H1 (cell line): ENCODE measurements at regions not wholly inside any gene's neighbourhood (a gene's known extent, or its start where the extent isn't known, plus 50 kb on each side); places are given as distances from the start of the nearest gene placed in this dataset.

ENCODE experiments used
- CTCF ChIA-PET: fragments of 300-600 bp; sonication (Branson Sonifier 250); formaldehyde crosslinking; loops from one replicate; lab custom pipeline; 2021; ENCODE audit not compliant: partially characterized antibody; lab: Charles Lee
- POLR2A ChIA-PET: fragments of 300-600 bp; sonication (Branson Sonifier 250); formaldehyde crosslinking; loops from one replicate; lab custom pipeline; 2021; ENCODE audit warnings: inconsistent platforms; ENCODE audit not compliant: partially characterized antibody; lab: Charles Lee
- DNase-seq, 2 experiments: peaks; one replicate each; pipeline versions ENCODE4 v3.0.0 to v3.0.0-alpha.2; 2010 to 2022; ENCODE audit warnings: low spot score in 2 of 2, low read depth in 1 of 2, mixed read lengths in 1 of 2
- FAIRE-seq: peaks from 2 replicates; lab custom pipeline; 2011; peaks lifted over from hg19 to GRCh38; lab: Jason Lieb, UNC
- H2AFZ ChIP-seq: 2 replicates; pipeline ENCODE4 v1.8.1; 2012; ENCODE audit warnings: low read length, inconsistent platforms
- H2AK5ac ChIP-seq: 2 replicates; pipeline ENCODE4 v1.6.1; 2013; ENCODE audit warnings: low read depth, low read length
- H2BK120ac ChIP-seq: replicated peaks from 2 replicates; pipeline ENCODE3; 2013; ENCODE audit warnings: low read depth, low read length, inconsistent platforms
- H2BK12ac ChIP-seq: 2 replicates; pipeline ENCODE4 v1.6.1; 2013; ENCODE audit warnings: low read depth, low read length
- H2BK15ac ChIP-seq: 2 replicates; pipeline ENCODE4 v1.6.1; 2013; ENCODE audit warnings: low read length
- H2BK20ac ChIP-seq: 2 replicates; pipeline ENCODE4 v1.6.1; 2013; ENCODE audit warnings: low read length
- H2BK5ac ChIP-seq: 2 replicates; pipeline ENCODE4 v1.6.1; 2013; ENCODE audit warnings: low read depth, low read length
- H3K14ac ChIP-seq: 2 replicates; pipeline ENCODE4 v1.6.1; 2013; ENCODE audit warnings: inconsistent platforms; ENCODE audit not compliant: insufficient read length
- H3K18ac ChIP-seq: 2 replicates; pipeline ENCODE4 v1.6.1; 2013; ENCODE audit warnings: low read length; ENCODE audit errors: extremely low read depth
- H3K23ac ChIP-seq: 2 replicates; pipeline ENCODE4 v1.6.1; 2013; ENCODE audit warnings: inconsistent platforms; ENCODE audit not compliant: insufficient read length
- H3K23me2 ChIP-seq: 2 replicates; pipeline ENCODE4 v1.6.1; 2013; ENCODE audit warnings: low read depth, low read length
- H3K27ac ChIP-seq: 2 replicates; pipeline ENCODE4 v1.6.1; 2011; ENCODE audit warnings: low read depth, low read length, inconsistent platforms
- H3K27me3 ChIP-seq, 4 experiments: replicated peaks in 1 of 4; 1 replicate in 1 of 4; 2 replicates in 3 of 4; pipeline versions ENCODE4 v1.6.1 to v1.8.1; 2011 to 2013; ENCODE audit warnings: low read length in 3 of 4, mild to moderate bottlenecking in 3 of 4, inconsistent platforms in 2 of 4, mixed read lengths in 2 of 4, moderate library complexity in 1 of 4; ENCODE audit not compliant: control insufficient read depth in 3 of 4, insufficient read depth in 3 of 4; ENCODE audit errors: extremely low read depth in 1 of 4
- H3K36me3 ChIP-seq, 4 experiments: 2 replicates each; pipeline versions ENCODE4 v1.6.1 to v1.8.1; 2011 to 2013; ENCODE audit warnings: mild to moderate bottlenecking in 4 of 4, low read length in 3 of 4, moderate library complexity in 2 of 4, control low read depth in 1 of 4, inconsistent platforms in 1 of 4; ENCODE audit not compliant: insufficient read depth in 4 of 4, control insufficient read depth in 2 of 4
- H3K4ac ChIP-seq: replicated peaks from 2 replicates; pipeline ENCODE3; 2013; ENCODE audit warnings: low read length, low read depth, mixed read lengths, inconsistent platforms; ENCODE audit not compliant: insufficient read length
- H3K4me1 ChIP-seq, 4 experiments: replicated peaks in 1 of 4; 1 replicate in 1 of 4; 2 replicates in 3 of 4; pipeline versions ENCODE4 v1.6.1 to v1.8.1; 2011 to 2013; ENCODE audit warnings: low read length in 3 of 4, inconsistent platforms in 2 of 4, mixed read lengths in 1 of 4; ENCODE audit not compliant: insufficient read depth in 4 of 4, control insufficient read depth in 3 of 4
- H3K4me2 ChIP-seq, 2 experiments: 2 replicates each; pipeline versions ENCODE4 v1.6.1 to v1.8.1; 2011 to 2013; ENCODE audit warnings: low read depth in 2 of 2, low read length in 2 of 2, control low read depth in 1 of 2, inconsistent platforms in 1 of 2, mild to moderate bottlenecking in 1 of 2; ENCODE audit not compliant: insufficient read depth in 1 of 2
- H3K4me3 ChIP-seq, 4 experiments: fragments of 200-600, 300-600 bp in 1 of 4; sonication (generic), shearing (Covaris generic), sonication (Bioruptor Twin) in 1 of 4; 2 replicates each; pipeline versions ENCODE4 v1.5.1 to v1.8.1; 2011 to 2016; ENCODE audit warnings: low read length in 4 of 4, low read depth in 3 of 4, control low read depth in 2 of 4, inconsistent platforms in 2 of 4, mild to moderate bottlenecking in 2 of 4, mixed read lengths in 1 of 4, moderate library complexity in 1 of 4; ENCODE audit not compliant: insufficient read depth in 2 of 4; ENCODE audit errors: extremely low read depth in 1 of 4
- H3K56ac ChIP-seq: replicated peaks from 2 replicates; pipeline ENCODE3; 2013; ENCODE audit warnings: low read depth, mild to moderate bottlenecking, mixed read lengths, low read length, inconsistent platforms; ENCODE audit not compliant: insufficient read length
- H3K79me1 ChIP-seq: 2 replicates; pipeline ENCODE4 v1.6.1; 2013; ENCODE audit warnings: low read depth, low read length, control low read depth
- H3K79me2 ChIP-seq, 2 experiments: 2 replicates each; pipeline versions ENCODE4 v1.6.1 to v1.8.1; 2012 to 2013; ENCODE audit warnings: low read length in 2 of 2, mild to moderate bottlenecking in 2 of 2, inconsistent platforms in 1 of 2; ENCODE audit not compliant: insufficient read depth in 2 of 2, control insufficient read depth in 1 of 2
- H3K9ac ChIP-seq, 4 experiments: replicated peaks in 1 of 4; 1 replicate in 1 of 4; 2 replicates in 3 of 4; pipeline versions ENCODE4 v1.6.1 to v1.8.1; 2011 to 2013; ENCODE audit warnings: low read depth in 3 of 4, low read length in 3 of 4, control low read depth in 2 of 4, mild to moderate bottlenecking in 2 of 4, moderate library complexity in 2 of 4, inconsistent platforms in 1 of 4; ENCODE audit errors: extremely low read depth in 1 of 4
- H3K9me3 ChIP-seq, 2 experiments: 2 replicates each; pipeline versions ENCODE4 v1.6.1 to v1.8.1; 2012 to 2013; ENCODE audit warnings: mild to moderate bottlenecking in 2 of 2, moderate library complexity in 2 of 2, control low read depth in 1 of 2, inconsistent platforms in 1 of 2, low read depth in 1 of 2, low read length in 1 of 2, mixed read lengths in 1 of 2; ENCODE audit not compliant: insufficient read depth in 2 of 2
- H4K20me1 ChIP-seq, 2 experiments: replicated peaks in 1 of 2; 2 replicates each; pipeline versions ENCODE3 to v1.8.1; 2011 to 2013; ENCODE audit warnings: inconsistent platforms in 2 of 2, low read length in 2 of 2, mild to moderate bottlenecking in 1 of 2; ENCODE audit not compliant: insufficient read depth in 2 of 2, control insufficient read depth in 1 of 2
- H4K5ac ChIP-seq: 2 replicates; pipeline ENCODE4 v1.6.1; 2013; ENCODE audit warnings: low read length, low read depth, mixed read lengths, inconsistent platforms; ENCODE audit not compliant: insufficient read length
- H4K8ac ChIP-seq: 2 replicates; pipeline ENCODE4 v1.8.0; 2013; ENCODE audit warnings: mild to moderate bottlenecking, moderate library complexity, low read length, inconsistent platforms; ENCODE audit not compliant: insufficient read depth; ENCODE audit errors: extremely low read depth
- H4K91ac ChIP-seq: replicated peaks from 2 replicates; pipeline ENCODE3; 2013; ENCODE audit warnings: low read length, mixed read lengths, inconsistent platforms; ENCODE audit not compliant: insufficient read length
- E2F6 ChIP-seq: IDR thresholded peaks from 2 replicates; pipeline ENCODE4 v1.6.1; 2012; ENCODE audit warnings: inconsistent platforms
- JUN ChIP-seq: IDR thresholded peaks from 2 replicates; pipeline ENCODE4 v1.6.1; 2011; ENCODE audit warnings: low read depth, mild to moderate bottlenecking, improper control_type of control experiment, low read length
- NANOG ChIP-seq: IDR thresholded peaks from 2 replicates; pipeline ENCODE4 v1.6.1; 2011; ENCODE audit warnings: low read length, low read depth, mild to moderate bottlenecking, inconsistent platforms; ENCODE audit not compliant: insufficient read depth, poor library complexity, severe bottlenecking
- PHF8 ChIP-seq: fragments of 200-600 bp; sonication (generic); conservative IDR thresholded peaks from 2 replicates; pipeline ENCODE4 v1.7.1; 2012; ENCODE audit warnings: low read depth, mild to moderate bottlenecking, inconsistent platforms, low read length, moderate library complexity
- SRF ChIP-seq: IDR thresholded peaks from 2 replicates; pipeline ENCODE4 v1.6.1; 2011; ENCODE audit warnings: mild to moderate bottlenecking, low read depth, low read length, moderate library complexity
- WGBS, 2 experiments: shearing (Covaris generic) in 1 of 2; methylation state at CpG; one replicate each; pipeline versions ENCODE4 v1.1.6 to v1.1.7; 2013 to 2015; ENCODE audit warnings: low lambda C conversion rate in 2 of 2, mixed read lengths in 2 of 2, inconsistent platforms in 1 of 2, low coverage in 1 of 2, missing lambda C conversion rate in 1 of 2; ENCODE audit not compliant: insufficient replicate concordance in 2 of 2, insufficient coverage in 1 of 2, insufficient read length in 1 of 2; ENCODE audit errors: extremely low coverage in 1 of 2, missing lambda C conversion rate in 1 of 2; 5-methylcytosine and 5-hydroxymethylcytosine counted together

GRCh38 chr13:31923134-31923763 lies 108.3 kb upstream of the FRY start:
- H2BK12ac ChIP-seq = no peak overlapping the region
- no peak overlapping the region; a peak in 3 of 4 replicates for H3K4me2 ChIP-seq
- no peaks in the 10 kb centered on the region for H3K36me3 ChIP-seq
- no peaks in the 10 kb centered on the region for H3K79me1 ChIP-seq
- H2BK5ac ChIP-seq = no peak overlapping the region
- no peaks in the 10 kb centered on the region for H3K9me3 ChIP-seq
- no peak overlapping the region for H3K4me3 ChIP-seq
- peaks cover 0 to 7% (median 5%) of the 10 kb centered on the region in 4 experiments; a peak in 3 of 7 replicates for H3K4me1 ChIP-seq
- no peak overlapping the region for H3K27ac ChIP-seq
- peak overlapping the region; percentile 52; the same call in 1 of the 2 replicates for H2AFZ ChIP-seq
- no peak overlapping the region for H3K14ac ChIP-seq
- CTCF ChIA-PET = interaction anchor here (0.9 kb wide), 1 partner anchor 13 kb away, joined by 5 read pairs; no protein-coding TSS in a partner anchor
- DNase-seq (no peak), FAIRE-seq (peak; percentile 50)
- H3K23me2 ChIP-seq = no peaks in the 10 kb centered on the region
- no peaks in the 10 kb centered on the region for H4K20me1 ChIP-seq
- no peak overlapping the region for H2AK5ac ChIP-seq
- no peak overlapping the region for H2BK20ac ChIP-seq
- no peak overlapping the region for H4K5ac ChIP-seq
- 68% methylated on average over 3 of the region's 3 CpGs; no CpG with 5 or more reads in 1 of the 2 experiments for WGBS, 2 experiments
- no peak overlapping the region for H3K9ac ChIP-seq
- H3K79me2 ChIP-seq = no peaks in the 10 kb centered on the region
- no peaks in the 10 kb centered on the region for H3K27me3 ChIP-seq
- H4K8ac ChIP-seq = no peak overlapping the region
- H3K18ac ChIP-seq = no peak overlapping the region
- H3K4ac ChIP-seq = no peak overlapping the region
- H3K23ac ChIP-seq = no peak overlapping the region
- H2BK15ac ChIP-seq = 0 out of 2 replicates have a peak overlapping the region, but pooled peaks have one; percentile 4
- no peak overlapping the region for H2BK120ac ChIP-seq
- H4K91ac ChIP-seq = no peak overlapping the region
- TF ChIP-seq PHF8 (no peak), SRF (no peak), NANOG (no peak), E2F6 (no peak), JUN (no peak)
- TF ChIP-seq, all 59 proteins: peak for 0
- POLR2A ChIA-PET = no interaction called here
- H3K56ac ChIP-seq = no peak overlapping the region
